SU-DHL-6 (cell line): ENCODE measurements at regions not wholly inside any gene's neighbourhood (a gene's known extent, or its start where the extent isn't known, plus 50 kb on each side); places are given as distances from the start of the nearest gene placed in this dataset.

Source experiments
- H2AFZ ChIP-seq: fragments of 200-600 bp; sonication (generic); 2 replicates; pipeline ENCODE4 v1.6.1; 2014; ENCODE audit warnings: low read depth, mild to moderate bottlenecking, moderate library complexity, mixed read lengths, antibody characterized with exemption, low read length; ENCODE audit not compliant: severe bottlenecking
- H3F3A ChIP-seq: fragments of 200-600 bp; shearing (Covaris generic); 2 replicates; pipeline ENCODE4 v1.6.0; 2016; ENCODE audit warnings: antibody characterized with exemption, mild to moderate bottlenecking; ENCODE audit not compliant: insufficient read depth
- H3K27ac ChIP-seq: fragments of 200-600 bp; sonication (generic); 2 replicates; pipeline ENCODE4 v1.5.1; 2016; ENCODE audit warnings: low read depth, mild to moderate bottlenecking, low read length, moderate library complexity, mixed read lengths
- H3K27me3 ChIP-seq: fragments of 200-600 bp; sonication (generic), shearing (Covaris generic); 2 replicates; pipeline ENCODE4 v1.6.0; 2014; ENCODE audit warnings: mild to moderate bottlenecking, low read length
- H3K36me3 ChIP-seq: fragments of 200-600 bp; sonication (generic); 2 replicates; pipeline ENCODE4 v1.6.1; 2014; ENCODE audit warnings: mild to moderate bottlenecking, low read length, mixed read lengths
- H3K4me2 ChIP-seq: fragments of 300-600, 200-600 bp; shearing (Covaris generic), sonication (generic); 2 replicates; pipeline ENCODE4 v1.6.0; 2014; ENCODE audit warnings: low read length, low read depth, mild to moderate bottlenecking; ENCODE audit not compliant: poor library complexity, severe bottlenecking
- H3K4me3 ChIP-seq: fragments of 200-600 bp; sonication (generic); 2 replicates; pipeline ENCODE4 v1.5.1; 2014; ENCODE audit warnings: antibody characterized with exemption, low read length, mild to moderate bottlenecking, mixed read lengths; ENCODE audit not compliant: insufficient read depth, poor library complexity, severe bottlenecking
- H3K79me2 ChIP-seq: fragments of 200-600 bp; sonication (generic); 2 replicates; pipeline ENCODE4 v1.6.1; 2014; ENCODE audit warnings: mild to moderate bottlenecking, low read length, moderate library complexity; ENCODE audit not compliant: insufficient read depth
- H3K9ac ChIP-seq: fragments of 200-600 bp; sonication (generic); 2 replicates; pipeline ENCODE4 v1.7.0; 2014; ENCODE audit warnings: mild to moderate bottlenecking, low read length
- H3K9me2 ChIP-seq: fragments of 200-600 bp; sonication (generic); replicated peaks from 2 replicates; pipeline ENCODE4 v1.6.1; 2014; ENCODE audit warnings: low read length; ENCODE audit not compliant: insufficient read depth
- H3K9me3 ChIP-seq: fragments of 200-600 bp; sonication (generic); 2 replicates; pipeline ENCODE4 v1.6.1; 2014; ENCODE audit warnings: low read length, mixed read lengths; ENCODE audit not compliant: insufficient read depth
- H4K20me1 ChIP-seq: fragments of 200-600 bp; sonication (generic); 2 replicates; pipeline ENCODE4 v1.6.1; 2014; ENCODE audit warnings: low read depth, mild to moderate bottlenecking, antibody characterized with exemption, low read length, moderate library complexity, mixed read lengths
- EZH2phosphoT487 ChIP-seq: fragments of 200-600 bp; sonication (generic), shearing (Covaris generic); conservative IDR thresholded peaks from 2 replicates; pipeline ENCODE4 v1.6.1; 2018; ENCODE audit warnings: mild to moderate bottlenecking, antibody characterized with exemption, low read length, moderate library complexity, mixed read lengths
- TF ChIP-seq, protein P1 (sequence below): fragments of 200-600 bp; sonication (generic); IDR thresholded peaks from one replicate; pipeline ENCODE4 v1.5.1; 2017; ENCODE audit warnings: antibody characterized with exemption, mild to moderate bottlenecking, low read length, moderate library complexity; ENCODE audit not compliant: insufficient read depth, poor library complexity, severe bottlenecking

DNA sequence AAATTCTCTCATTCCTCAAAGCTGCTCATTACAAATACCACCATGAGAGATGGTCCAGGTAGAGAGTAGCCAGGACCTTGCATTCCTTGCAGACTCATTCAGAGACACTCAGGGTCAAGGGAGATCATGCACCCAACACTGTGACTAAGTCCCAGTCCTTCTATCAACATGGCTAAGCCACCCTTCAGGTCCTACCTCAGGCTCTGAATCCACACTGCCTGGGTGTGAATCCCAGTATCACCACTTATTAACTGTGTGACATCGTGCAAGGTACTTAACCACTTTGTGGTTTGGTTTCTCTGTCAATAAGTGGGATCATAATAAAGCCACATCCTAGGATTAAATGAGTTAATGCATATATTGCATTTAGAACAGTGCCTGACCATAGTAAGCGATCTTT lies 124.1 kb upstream of the NEIL3 start:
- Histone ChIP-seq H3K9ac (no peak overlapping the region), H3F3A (no peaks in the 10 kb centered on the region), H3K9me2 (no peaks in the 10 kb centered on the region), H3K4me3 (no peak overlapping the region), H3K79me2 (no peaks in the 10 kb centered on the region), H3K9me3 (no peaks in the 10 kb centered on the region), H4K20me1 (no peaks in the 10 kb centered on the region), H3K4me2 (no peak overlapping the region), H3K36me3 (no peaks in the 10 kb centered on the region), H2AFZ (no peak overlapping the region), H3K27me3 (no peaks in the 10 kb centered on the region), H3K27ac (no peak overlapping the region)
- TF ChIP-seq, protein P1, sequence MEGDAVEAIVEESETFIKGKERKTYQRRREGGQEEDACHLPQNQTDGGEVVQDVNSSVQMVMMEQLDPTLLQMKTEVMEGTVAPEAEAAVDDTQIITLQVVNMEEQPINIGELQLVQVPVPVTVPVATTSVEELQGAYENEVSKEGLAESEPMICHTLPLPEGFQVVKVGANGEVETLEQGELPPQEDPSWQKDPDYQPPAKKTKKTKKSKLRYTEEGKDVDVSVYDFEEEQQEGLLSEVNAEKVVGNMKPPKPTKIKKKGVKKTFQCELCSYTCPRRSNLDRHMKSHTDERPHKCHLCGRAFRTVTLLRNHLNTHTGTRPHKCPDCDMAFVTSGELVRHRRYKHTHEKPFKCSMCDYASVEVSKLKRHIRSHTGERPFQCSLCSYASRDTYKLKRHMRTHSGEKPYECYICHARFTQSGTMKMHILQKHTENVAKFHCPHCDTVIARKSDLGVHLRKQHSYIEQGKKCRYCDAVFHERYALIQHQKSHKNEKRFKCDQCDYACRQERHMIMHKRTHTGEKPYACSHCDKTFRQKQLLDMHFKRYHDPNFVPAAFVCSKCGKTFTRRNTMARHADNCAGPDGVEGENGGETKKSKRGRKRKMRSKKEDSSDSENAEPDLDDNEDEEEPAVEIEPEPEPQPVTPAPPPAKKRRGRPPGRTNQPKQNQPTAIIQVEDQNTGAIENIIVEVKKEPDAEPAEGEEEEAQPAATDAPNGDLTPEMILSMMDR, result no peak
- TF ChIP-seq EZH2phosphoT487, result no peak

DNA sequence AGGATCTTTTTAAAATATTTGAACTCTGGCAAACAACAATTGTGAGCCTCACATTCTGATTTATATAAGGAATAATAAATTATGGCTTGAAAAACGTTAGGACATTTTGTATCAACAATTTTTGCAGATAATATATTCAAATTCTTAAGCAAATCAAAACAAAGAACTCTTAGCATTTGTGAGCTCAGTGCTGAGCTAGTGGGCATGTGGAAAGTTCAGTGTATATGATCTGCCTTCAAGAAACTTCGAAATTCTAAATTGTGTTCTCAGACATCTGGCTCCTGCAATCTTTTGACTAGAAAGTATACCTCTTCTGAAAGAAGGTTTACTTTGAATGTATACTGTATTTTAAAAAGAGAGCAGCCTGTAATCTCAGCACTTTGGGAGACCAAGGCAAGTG lies 122.3 kb upstream of the NEIL3 start:
- H3K36me3 ChIP-seq, result no peaks in the 10 kb centered on the region
- no peaks in the 10 kb centered on the region for H4K20me1 ChIP-seq
- no peak overlapping the region for H3K4me2 ChIP-seq
- no peaks in the 10 kb centered on the region for H3K9me2 ChIP-seq
- TF ChIP-seq, protein P1, result no peak
- TF ChIP-seq EZH2phosphoT487, result no peak
- H3K9me3 ChIP-seq, result no peaks in the 10 kb centered on the region
- H2AFZ ChIP-seq, result no peak overlapping the region
- H3K27ac ChIP-seq, result no peak overlapping the region
- no peaks in the 10 kb centered on the region for H3F3A ChIP-seq
- no peaks in the 10 kb centered on the region for H3K79me2 ChIP-seq
- H3K27me3 ChIP-seq, result no peaks in the 10 kb centered on the region
- H3K4me3 ChIP-seq, result no peak overlapping the region
- no peak overlapping the region for H3K9ac ChIP-seq

DNA sequence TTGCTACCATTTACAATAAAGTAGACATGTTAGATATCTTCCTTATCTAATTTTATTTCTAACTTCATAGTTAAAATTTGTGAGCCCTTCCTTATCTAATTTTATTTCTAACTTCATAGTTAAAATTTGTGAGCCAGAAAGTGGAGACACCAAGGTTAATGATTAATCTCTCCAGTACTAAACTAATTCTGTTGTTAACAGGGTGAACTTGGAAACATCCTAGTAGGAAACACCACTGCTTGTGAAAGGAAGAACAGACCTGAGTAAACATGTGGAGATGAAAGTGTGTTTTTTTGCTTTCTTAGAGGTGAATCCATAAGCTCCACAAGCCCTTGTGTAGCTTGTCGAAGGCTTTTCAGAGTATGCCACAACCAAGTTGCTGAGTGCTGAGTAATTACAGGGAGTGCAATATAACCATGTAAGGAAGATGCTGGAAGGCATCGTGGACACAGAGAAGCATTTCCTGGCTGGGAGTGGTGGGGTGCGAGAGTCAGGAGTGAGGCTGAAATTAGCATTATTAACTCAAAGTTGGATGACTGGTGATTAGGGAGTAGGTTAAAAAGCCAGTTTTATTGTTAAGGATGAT lies 118.6 kb upstream of the NEIL3 start:
- Histone ChIP-seq H4K20me1 (no peaks in the 10 kb centered on the region), H3K9me2 (no peaks in the 10 kb centered on the region), H2AFZ (no peak overlapping the region), H3K4me3 (no peak overlapping the region), H3K36me3 (no peaks in the 10 kb centered on the region), H3K4me2 (no peak overlapping the region), H3K79me2 (no peaks in the 10 kb centered on the region), H3K9ac (no peak overlapping the region), H3K27me3 (no peaks in the 10 kb centered on the region), H3K9me3 (no peaks in the 10 kb centered on the region), H3K27ac (no peak overlapping the region), H3F3A (no peaks in the 10 kb centered on the region)
- TF ChIP-seq, protein P1, result no peak
- TF ChIP-seq EZH2phosphoT487, result no peak
